ENCODE measurements at regions not wholly inside any gene's neighbourhood (a gene's known extent, or its start where the extent isn't known, plus 50 kb on each side); places are given as distances from the start of the nearest gene placed in this dataset.

- TF ChIP-seq BCLAF1 (IDR thresholded peaks at IDR 0.05) (no peak), TCF7 (IDR thresholded peaks at IDR 0.05; ENCODE audit: borderline replicate concordance) (no peak), PAX8 (IDR thresholded peaks at IDR 0.05) (no peak), PAX5 (IDR thresholded peaks at IDR 0.05; ENCODE audit: borderline replicate concordance, low read depth, low read length) (no peak), RELB (IDR thresholded peaks at IDR 0.05; ENCODE audit: low read depth) (no peak), BHLHE40 (IDR thresholded peaks at IDR 0.05; ENCODE audit: borderline replicate concordance in 1 of 2, low read depth in 2 of 2, low read length in 1 of 2) (no peak)
Measured at GRCh38 chr2:5052905-5053304, 639.3 kb upstream of the SOX11 start (continued).

- no peak for ATAC-seq
- no peak overlapping the region for H3K9ac ChIP-seq (ENCODE audit: control insufficient read depth, insufficient read depth, low read length)
- no peaks in the 10 kb centered on the region for H3K79me2 ChIP-seq (ENCODE audit: control insufficient read depth, insufficient read depth, low read length)
- H3K27ac ChIP-seq (ENCODE audit: control insufficient read depth, insufficient read depth), result no peak overlapping the region
- TF ChIP-seq EGR1 (IDR thresholded peaks at IDR 0.05; ENCODE audit: borderline replicate concordance in 1 of 2, low read depth in 2 of 2, low read length in 2 of 2) (no peak), RAD21 (IDR thresholded peaks at IDR 0.05; ENCODE audit: insufficient read depth, low read depth, low read length) (no peak), RCOR1 (conservative IDR thresholded peaks at IDR 0.05; ENCODE audit: low read depth, low read length) (no peak), HCFC1 (IDR thresholded peaks at IDR 0.05; ENCODE audit: low read length) (no peak), ZNF24 (IDR thresholded peaks at IDR 0.05) (no peak), MYC (IDR thresholded peaks at IDR 0.05; ENCODE audit: insufficient read depth, insufficient read length, insufficient replicate concordance, low read length, severe bottlenecking) (no peak), YY1 (IDR thresholded peaks at IDR 0.05; ENCODE audit: low read depth, low read length) (no peak), BRCA1 (IDR thresholded peaks at IDR 0.05; ENCODE audit: low read depth, low read length) (no peak), NFIC (IDR thresholded peaks at IDR 0.05; ENCODE audit: low read depth, low read length) (no peak), TAF1 (IDR thresholded peaks at IDR 0.05; ENCODE audit: borderline replicate concordance, low read depth, low read length) (no peak), ASH2L (IDR thresholded peaks at IDR 0.05; ENCODE audit: borderline replicate concordance, low read depth) (no peak), MYB (IDR thresholded peaks at IDR 0.05; ENCODE audit: borderline replicate concordance, low read depth, low read length) (no peak), POLR2AphosphoS2 (IDR thresholded peaks at IDR 0.05; ENCODE audit: low read depth, low read length) (no peak), IKZF2 (IDR thresholded peaks at IDR 0.05) (no peak), BMI1 (IDR thresholded peaks at IDR 0.05; ENCODE audit: borderline replicate concordance) (no peak)
- 14% methylated on average over 6 of the region's 6 CpGs for WGBS (ENCODE audit: insufficient coverage, insufficient replicate concordance, low lambda C conversion rate, missing lambda C conversion rate)
- H3K4me3 ChIP-seq, result no peak overlapping the region
- ChIA-PET CTCF (no interaction called here), SMC1A (ENCODE audit: uncharacterized antibody, unreplicated experiment) (no interaction called here), RAD21 (ENCODE audit: unreplicated experiment) (no interaction called here), POLR2A (no interaction called here)
- H3K9me3 ChIP-seq (replicated peaks; ENCODE audit: control insufficient read depth, insufficient read depth, low read length), result no peaks in the 10 kb centered on the region
- in situ Hi-C loops (cut with MboI), result no loop called here
- no peak overlapping the region for H3K4me2 ChIP-seq (ENCODE audit: control insufficient read depth, insufficient read depth)
- H3K36me3 ChIP-seq (ENCODE audit: control insufficient read depth in 2 of 2, insufficient read depth in 2 of 2, low read length in 1 of 2), result no peaks in the 10 kb centered on the region
- H2AFZ ChIP-seq (ENCODE audit: control insufficient read depth, low read depth, low read length), result no peak overlapping the region
- no peak for DNase-seq (ENCODE audit: low read depth, low spot score)
- BruUV-seq (replicated peaks), result no TSS peak
- no peaks in the 10 kb centered on the region for H3K4me1 ChIP-seq (ENCODE audit: control insufficient read depth, insufficient read depth, low read length)
- FAIRE-seq, result no peak
- intact Hi-C loops (cut with micrococcal nuclease; ENCODE audit: unreplicated experiment), result no loop called here
- no peaks in the 10 kb centered on the region for H3K27me3 ChIP-seq (replicated peaks in 1 of 2; ENCODE audit: control insufficient read depth in 2 of 2, insufficient read depth in 2 of 2, low read length in 1 of 2)
- H4K20me1 ChIP-seq (ENCODE audit: control insufficient read depth, insufficient read depth), result no peaks in the 10 kb centered on the region
Measured at GRCh38 chr2:5057891-5058351, 634.3 kb upstream of the SOX11 start.

All from GM12878 (cell line).